CD4-positive, alpha-beta memory T cell (primary cell): ENCODE measurements at regions not wholly inside any gene's neighbourhood (a gene's known extent, or its start where the extent isn't known, plus 50 kb on each side); places are given as distances from the start of the nearest gene placed in this dataset.

Experiments
- CTCF ChIA-PET: fragments of 350-600 bp; sonication (Branson Sonifier 250); formaldehyde crosslinking; loops from one replicate; lab custom pipeline; 2021; ENCODE audit warnings: inconsistent platforms; ENCODE audit not compliant: partially characterized antibody; lab: Charles Lee
- POLR2A ChIA-PET: fragments of 350-600 bp; sonication (Branson Sonifier 250); formaldehyde crosslinking; loops from one replicate; lab custom pipeline; 2021; ENCODE audit not compliant: partially characterized antibody; lab: Charles Lee
- DNase-seq, 5 donors: peaks; one replicate each; pipeline versions ENCODE4 v3.0.0 to v3.0.0-alpha.2; 2020 to 2022; ENCODE audit warnings: mixed read lengths in 1 of 5
- H3K27ac ChIP-seq: one replicate; pipeline ENCODE4 v1.7.0; 2013; ENCODE audit warnings: low read depth, low read length
- H3K27me3 ChIP-seq: 2 replicates; pipeline ENCODE4 v1.7.0; 2013; ENCODE audit warnings: mild to moderate bottlenecking, low read length, moderate library complexity; ENCODE audit not compliant: insufficient read depth
- H3K36me3 ChIP-seq: 2 replicates; pipeline ENCODE4 v1.7.0; 2013; ENCODE audit warnings: mild to moderate bottlenecking, low read length, moderate library complexity; ENCODE audit not compliant: insufficient read depth
- H3K4me1 ChIP-seq: 2 replicates; pipeline ENCODE4 v1.7.0; 2013; ENCODE audit warnings: mild to moderate bottlenecking, low read length, moderate library complexity; ENCODE audit not compliant: insufficient read depth
- H3K4me3 ChIP-seq, 2 donors: one replicate each; pipeline ENCODE4 v1.7.0; 2013; ENCODE audit warnings: low read length in 2 of 2, mild to moderate bottlenecking in 1 of 2
- H3K9me3 ChIP-seq, 2 donors: one replicate each; pipeline ENCODE4 v1.7.0; 2013; ENCODE audit warnings: low read length in 2 of 2, control low read depth in 1 of 2; ENCODE audit not compliant: control insufficient read depth in 1 of 2
- H3K27ac Mint-ChIP-seq, 7 donors: one replicate each; pipeline ENCODE4 v1.8.0; 2020 to 2021; ENCODE audit warnings: mixed read lengths in 7 of 7, mild to moderate bottlenecking in 6 of 7, inconsistent platforms in 3 of 7, moderate library complexity in 3 of 7
- H3K27me3 Mint-ChIP-seq, 2 donors: one replicate each; pipeline ENCODE4 v1.8.0; 2020 to 2021; ENCODE audit warnings: mixed read lengths in 2 of 2
- H3K36me3 Mint-ChIP-seq, 2 donors: one replicate each; pipeline ENCODE4 v1.8.0; 2020 to 2021; ENCODE audit warnings: mixed read lengths in 2 of 2, inconsistent platforms in 1 of 2, mild to moderate bottlenecking in 1 of 2
- H3K4me1 Mint-ChIP-seq, 4 donors: one replicate each; pipeline ENCODE4 v1.8.0; 2020 to 2021; ENCODE audit warnings: mixed read lengths in 4 of 4, mild to moderate bottlenecking in 1 of 4
- H3K4me3 Mint-ChIP-seq, 8 donors: one replicate each; pipeline ENCODE4 v1.8.0; 2020 to 2021; ENCODE audit warnings: mixed read lengths in 8 of 8, mild to moderate bottlenecking in 7 of 8, moderate library complexity in 6 of 8, inconsistent platforms in 3 of 8
- H3K9me3 Mint-ChIP-seq, 8 donors: one replicate each; pipeline ENCODE4 v1.8.0; 2020 to 2021; ENCODE audit warnings: mixed read lengths in 8 of 8, mild to moderate bottlenecking in 5 of 8, inconsistent platforms in 3 of 8, moderate library complexity in 1 of 8
- intact Hi-C: fragments of 100-400 bp; cut with micrococcal nuclease; formaldehyde crosslinking; loops from one replicate; pipeline ENCODE4 v1.15.1; 2023

DNA sequence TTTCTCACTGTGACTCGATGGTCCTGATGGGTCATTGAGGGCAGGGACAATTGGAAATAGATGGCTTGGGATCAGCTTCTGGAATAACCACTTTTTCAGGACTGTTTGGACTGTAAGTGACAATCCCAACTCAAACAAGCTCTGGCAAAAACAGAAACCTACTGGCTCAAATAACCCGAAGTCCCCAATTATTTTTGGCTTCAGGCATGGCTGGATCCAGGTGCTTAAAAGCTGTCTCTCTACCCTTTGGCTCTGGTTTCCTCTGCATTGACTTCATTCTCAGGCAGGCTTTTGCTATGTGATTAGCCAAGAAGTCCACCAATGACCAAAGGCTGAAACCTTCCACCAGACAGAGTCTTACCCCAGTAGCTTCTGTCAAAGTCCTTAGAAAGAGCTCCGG lies 92.9 kb upstream of the PRR23E start:
- POLR2A ChIA-PET, result no interaction called here
- H3K27me3 ChIP-seq, result no peaks in the 10 kb centered on the region
- H3K27ac Mint-ChIP-seq, result no peak overlapping the region
- H3K36me3 Mint-ChIP-seq, result no peaks in the 10 kb centered on the region
- no peak overlapping the region for H3K27ac ChIP-seq
- CTCF ChIA-PET, result no interaction called here
- H3K36me3 ChIP-seq, result no peaks in the 10 kb centered on the region
- H3K27me3 Mint-ChIP-seq, result no peaks in the 10 kb centered on the region
- H3K9me3 ChIP-seq, result no peaks in the 10 kb centered on the region
- DNase-seq, result no peak
- H3K4me1 Mint-ChIP-seq, result no peaks in the 10 kb centered on the region
- no peak overlapping the region for H3K4me3 Mint-ChIP-seq
- H3K9me3 Mint-ChIP-seq, result peaks cover 0 to 7% (median 0%) of the 10 kb centered on the region in 8 donors
- no peaks in the 10 kb centered on the region for H3K4me1 ChIP-seq
- intact Hi-C loops, result no loop called here
- no peak overlapping the region for H3K4me3 ChIP-seq

DNA sequence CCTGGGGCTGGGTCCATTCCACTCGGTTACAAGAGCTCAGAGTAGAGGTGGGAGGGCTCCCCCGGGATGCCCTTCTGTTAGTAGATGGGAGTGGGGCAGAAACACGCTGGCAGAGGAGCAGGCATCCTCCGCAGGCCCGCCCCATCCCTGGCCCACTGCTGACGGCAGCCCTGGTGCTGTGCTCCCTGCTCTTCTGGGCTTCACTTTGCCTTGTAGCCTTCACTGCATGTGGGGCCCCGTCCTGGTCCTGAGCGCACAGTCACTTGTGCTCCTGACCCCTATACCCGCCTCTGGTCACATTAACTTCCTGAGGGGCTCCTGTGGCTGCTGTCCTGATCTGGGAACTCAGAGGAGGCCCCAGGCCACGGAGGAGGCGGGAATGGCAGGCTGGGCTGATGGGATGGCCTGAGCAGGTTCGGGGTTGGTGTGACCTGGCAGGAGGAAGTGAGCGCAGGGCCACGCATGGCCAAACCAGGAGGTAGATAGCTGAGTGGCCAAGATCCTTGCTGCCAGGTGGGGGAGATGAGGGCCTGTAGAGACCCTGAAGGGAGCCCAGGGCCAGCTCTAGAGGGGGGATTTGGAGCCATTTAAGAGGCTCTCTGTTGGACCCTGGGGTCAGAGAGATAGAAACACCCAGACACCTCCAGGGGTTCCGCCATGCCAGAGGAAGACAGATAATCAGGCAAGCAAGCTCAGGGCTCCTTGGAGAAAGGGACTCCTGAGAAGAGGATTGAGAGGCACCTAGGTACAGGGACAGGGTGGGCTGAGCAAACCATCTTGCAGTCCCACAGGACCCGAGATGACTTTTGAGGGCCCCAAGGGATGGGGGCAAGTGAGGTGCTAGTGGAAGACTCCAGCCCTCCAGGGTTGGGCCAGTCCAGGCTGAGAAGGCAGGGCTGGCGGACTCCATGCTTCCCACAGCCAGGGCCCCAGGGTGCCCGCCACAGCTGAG lies 92.2 kb upstream of the PRR23E start:
- intact Hi-C loops, result no loop called here
- H3K9me3 ChIP-seq, result no peaks in the 10 kb centered on the region
- H3K4me1 ChIP-seq, result no peaks in the 10 kb centered on the region
- Mint-ChIP-seq H3K27me3 (no peaks in the 10 kb centered on the region), H3K4me1 (no peaks in the 10 kb centered on the region), H3K4me3 (no peak overlapping the region), H3K36me3 (no peaks in the 10 kb centered on the region), H3K9me3 (peaks cover 0 to 2% (median 0%) of the 10 kb centered on the region in 8 donors), H3K27ac (no peak overlapping the region)
- no peak overlapping the region for H3K27ac ChIP-seq
- CTCF ChIA-PET, result no interaction called here
- no peak for DNase-seq
- H3K36me3 ChIP-seq, result no peaks in the 10 kb centered on the region
- no peak overlapping the region for H3K4me3 ChIP-seq
- no peaks in the 10 kb centered on the region for H3K27me3 ChIP-seq
- POLR2A ChIA-PET, result no interaction called here

DNA sequence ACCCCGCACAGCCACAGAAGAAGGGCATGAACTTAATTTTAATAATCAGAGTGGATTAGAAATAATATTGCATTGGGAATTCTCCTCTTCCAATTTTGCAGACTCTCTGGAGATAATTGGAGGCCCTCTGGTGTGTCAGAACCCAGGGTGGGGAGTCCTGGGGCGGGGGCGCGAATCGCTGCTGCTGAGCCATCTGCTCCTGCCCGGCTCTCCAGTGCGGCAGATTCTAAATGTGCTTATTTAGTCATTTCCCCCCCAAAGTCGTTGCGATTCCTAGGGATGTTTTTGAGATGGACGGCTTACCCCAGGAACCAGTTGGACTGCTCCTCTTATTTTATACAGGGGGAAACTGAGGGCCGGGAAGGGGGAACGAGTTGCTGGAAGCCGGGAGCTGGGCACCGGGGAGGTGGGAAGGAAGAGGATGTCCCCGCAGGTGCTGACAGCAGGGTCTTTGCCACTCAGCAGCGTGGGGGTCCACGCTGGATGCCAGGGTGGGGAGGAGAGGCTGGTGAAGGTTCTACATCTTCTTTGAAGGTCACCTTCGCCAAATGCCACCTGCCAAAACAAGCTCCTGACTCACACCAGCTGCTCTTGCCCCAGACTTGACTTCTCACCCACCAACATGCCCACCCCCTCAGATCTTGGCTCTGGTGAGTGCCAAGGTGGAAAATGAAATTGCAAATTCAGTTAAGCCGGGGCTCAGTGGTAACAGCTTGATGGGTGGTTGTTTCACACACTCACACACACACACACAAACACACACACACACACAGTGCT lies 91.3 kb upstream of the PRR23E start:
- Histone ChIP-seq H3K4me1 (no peaks in the 10 kb centered on the region), H3K4me3 (no peak overlapping the region), H3K27me3 (no peaks in the 10 kb centered on the region), H3K36me3 (no peaks in the 10 kb centered on the region), H3K9me3 (no peaks in the 10 kb centered on the region), H3K27ac (no peak overlapping the region)
- CTCF ChIA-PET, result no interaction called here
- no peak for DNase-seq
- Mint-ChIP-seq H3K9me3 (no peaks in the 10 kb centered on the region), H3K36me3 (no peaks in the 10 kb centered on the region), H3K4me3 (no peak overlapping the region), H3K27me3 (no peaks in the 10 kb centered on the region), H3K4me1 (no peaks in the 10 kb centered on the region), H3K27ac (no peak overlapping the region)
- POLR2A ChIA-PET, result no interaction called here
- intact Hi-C loops, result no loop called here

DNA sequence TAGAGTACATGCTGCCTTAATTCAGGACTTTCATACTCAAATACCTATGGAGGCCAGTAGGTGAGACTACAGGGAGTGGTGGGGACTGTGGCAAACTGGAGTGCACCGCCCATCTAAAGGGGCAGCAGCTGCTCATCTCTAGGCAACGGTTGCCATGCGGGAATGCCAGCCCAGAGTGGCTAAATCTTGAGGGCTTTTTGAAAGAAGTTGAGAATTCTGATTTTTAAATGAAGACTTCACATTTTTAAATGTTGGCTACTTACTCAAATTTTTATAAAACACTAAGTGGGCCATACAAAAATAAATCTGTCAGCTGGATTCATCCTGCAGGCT lies 90.8 kb upstream of the PRR23E start:
- Mint-ChIP-seq H3K4me1 (no peaks in the 10 kb centered on the region), H3K27ac (no peak overlapping the region), H3K36me3 (no peaks in the 10 kb centered on the region), H3K4me3 (no peak overlapping the region), H3K9me3 (no peaks in the 10 kb centered on the region), H3K27me3 (no peaks in the 10 kb centered on the region)
- CTCF ChIA-PET, result no interaction called here
- DNase-seq, result no peak
- intact Hi-C loops, result no loop called here
- no peaks in the 10 kb centered on the region for H3K4me1 ChIP-seq
- no peak overlapping the region for H3K4me3 ChIP-seq
- H3K9me3 ChIP-seq, result no peaks in the 10 kb centered on the region
- no peak overlapping the region for H3K27ac ChIP-seq
- POLR2A ChIA-PET, result no interaction called here
- no peaks in the 10 kb centered on the region for H3K27me3 ChIP-seq
- no peaks in the 10 kb centered on the region for H3K36me3 ChIP-seq

DNA sequence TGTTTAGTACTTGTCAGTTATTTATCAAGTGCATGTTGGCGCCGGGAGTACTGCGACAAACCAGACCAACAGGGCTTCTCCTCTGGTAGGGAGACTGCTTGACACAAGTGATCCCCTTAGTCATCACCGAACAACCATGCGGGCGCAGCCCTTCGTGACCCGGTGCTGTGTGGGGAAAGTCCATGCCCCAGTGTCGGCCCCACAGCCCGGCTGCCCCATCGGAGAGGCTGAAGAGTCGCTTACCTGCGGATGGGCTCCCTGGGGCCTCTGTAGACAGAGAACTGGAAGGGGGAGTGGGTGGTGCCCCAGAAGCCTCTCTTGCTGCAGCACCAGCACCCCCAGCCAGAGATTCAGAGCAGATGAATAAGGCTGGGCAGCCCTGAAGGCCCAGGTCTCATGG lies 90.3 kb upstream of the PRR23E start:
- Mint-ChIP-seq H3K27ac (no peak overlapping the region), H3K4me3 (no peak overlapping the region), H3K9me3 (no peaks in the 10 kb centered on the region), H3K27me3 (no peaks in the 10 kb centered on the region), H3K36me3 (no peaks in the 10 kb centered on the region), H3K4me1 (no peaks in the 10 kb centered on the region)
- POLR2A ChIA-PET, result no interaction called here
- Histone ChIP-seq H3K4me3 (no peak overlapping the region), H3K27ac (no peak overlapping the region), H3K4me1 (no peaks in the 10 kb centered on the region), H3K9me3 (no peaks in the 10 kb centered on the region), H3K27me3 (no peaks in the 10 kb centered on the region), H3K36me3 (no peaks in the 10 kb centered on the region)
- CTCF ChIA-PET, result no interaction called here
- DNase-seq, result no peak
- intact Hi-C loops, result no loop called here

DNA sequence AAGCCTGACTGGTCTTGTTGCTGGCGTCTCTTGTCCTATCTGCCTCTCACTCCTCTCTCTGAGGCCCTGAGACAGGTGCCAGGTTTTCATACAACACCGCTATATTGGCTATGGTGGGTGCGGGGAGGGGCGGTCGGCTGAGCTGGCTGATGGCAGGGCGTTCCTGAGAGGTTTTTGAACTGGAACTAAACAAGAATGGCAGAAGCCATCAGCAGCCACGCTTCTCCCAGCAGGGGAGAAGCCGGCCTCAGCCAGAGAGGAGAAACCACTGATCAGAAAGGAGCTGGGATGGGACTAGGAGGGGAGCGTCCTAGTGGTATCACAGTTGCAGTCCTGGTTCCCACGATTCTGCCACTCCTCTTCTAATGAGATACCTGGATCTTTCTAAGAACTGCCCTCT lies 89.9 kb upstream of the PRR23E start:
- ChIA-PET POLR2A (no interaction called here), CTCF (interaction anchor here (0.7 to 1.1 kb wide), 2 partner anchors 9 to 101 kb away, joined by 3 read pairs; no protein-coding TSS in a partner anchor)
- Mint-ChIP-seq H3K27ac (no peak overlapping the region), H3K4me3 (no peak overlapping the region), H3K4me1 (no peaks in the 10 kb centered on the region), H3K36me3 (no peaks in the 10 kb centered on the region), H3K27me3 (no peaks in the 10 kb centered on the region), H3K9me3 (no peaks in the 10 kb centered on the region)
- intact Hi-C loops, result no loop called here
- Histone ChIP-seq H3K27ac (no peak overlapping the region), H3K4me3 (no peak overlapping the region), H3K9me3 (no peaks in the 10 kb centered on the region), H3K27me3 (no peaks in the 10 kb centered on the region), H3K36me3 (no peaks in the 10 kb centered on the region), H3K4me1 (no peaks in the 10 kb centered on the region)
- no peak for DNase-seq

DNA sequence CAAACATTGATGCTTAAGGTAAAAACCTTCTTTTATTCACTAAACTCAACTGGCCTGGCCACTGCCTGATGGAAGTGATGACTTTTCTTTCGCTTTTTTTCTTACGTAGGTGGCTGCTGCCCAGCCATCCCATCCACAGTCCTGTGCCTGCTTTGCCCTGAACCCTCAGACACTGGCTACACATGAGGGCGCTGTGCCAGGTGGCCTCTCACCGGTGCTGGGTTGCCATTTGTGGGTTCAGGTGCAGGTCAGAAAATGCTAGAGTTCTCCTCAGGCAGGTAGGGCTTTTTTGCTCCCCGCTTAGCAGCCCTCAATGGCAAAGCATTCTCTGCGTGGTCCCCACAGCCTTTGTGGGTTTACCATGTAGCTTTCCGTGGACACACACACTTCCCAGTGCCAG lies 88.3 kb upstream of the PRR23E start:
- no peaks in the 10 kb centered on the region for H3K27me3 Mint-ChIP-seq
- CTCF ChIA-PET, result no interaction called here
- no peak overlapping the region for H3K4me3 Mint-ChIP-seq
- H3K27me3 ChIP-seq, result no peaks in the 10 kb centered on the region
- no peak overlapping the region for H3K27ac Mint-ChIP-seq
- no peaks in the 10 kb centered on the region for H3K9me3 Mint-ChIP-seq
- no peaks in the 10 kb centered on the region for H3K36me3 Mint-ChIP-seq
- no peak overlapping the region for H3K4me3 ChIP-seq
- no peaks in the 10 kb centered on the region for H3K4me1 ChIP-seq
- intact Hi-C loops, result no loop called here
- H3K4me1 Mint-ChIP-seq, result no peaks in the 10 kb centered on the region
- no peak overlapping the region for H3K27ac ChIP-seq
- POLR2A ChIA-PET, result no interaction called here
- no peaks in the 10 kb centered on the region for H3K9me3 ChIP-seq
- no peaks in the 10 kb centered on the region for H3K36me3 ChIP-seq
- DNase-seq, result no peak
